ENCODE measurements at regions not wholly inside any gene's neighbourhood (a gene's known extent, or its start where the extent isn't known, plus 50 kb on each side); places are given as distances from the start of the nearest gene placed in this dataset.

DNA sequence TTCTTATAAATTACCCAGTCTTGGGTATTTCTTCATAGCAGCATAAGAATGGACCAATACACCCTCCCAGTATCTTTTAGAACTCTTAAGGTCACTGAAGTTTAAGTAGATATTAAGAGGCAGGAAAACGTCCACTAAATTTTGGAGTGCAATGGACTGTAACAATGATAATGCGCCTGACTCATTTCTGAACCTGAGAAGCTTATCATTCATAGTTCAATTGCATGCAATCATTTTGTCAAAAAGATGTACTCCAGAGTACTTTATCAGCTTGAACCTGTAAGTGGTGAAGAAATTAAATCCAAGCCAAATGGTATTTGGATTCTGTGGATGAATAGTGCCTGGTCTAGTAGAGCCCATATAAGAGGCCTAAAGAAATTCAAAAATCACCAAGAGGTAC lies 196.5 kb upstream of the CDH9 start:
- TF ChIP-seq, protein P1, sequence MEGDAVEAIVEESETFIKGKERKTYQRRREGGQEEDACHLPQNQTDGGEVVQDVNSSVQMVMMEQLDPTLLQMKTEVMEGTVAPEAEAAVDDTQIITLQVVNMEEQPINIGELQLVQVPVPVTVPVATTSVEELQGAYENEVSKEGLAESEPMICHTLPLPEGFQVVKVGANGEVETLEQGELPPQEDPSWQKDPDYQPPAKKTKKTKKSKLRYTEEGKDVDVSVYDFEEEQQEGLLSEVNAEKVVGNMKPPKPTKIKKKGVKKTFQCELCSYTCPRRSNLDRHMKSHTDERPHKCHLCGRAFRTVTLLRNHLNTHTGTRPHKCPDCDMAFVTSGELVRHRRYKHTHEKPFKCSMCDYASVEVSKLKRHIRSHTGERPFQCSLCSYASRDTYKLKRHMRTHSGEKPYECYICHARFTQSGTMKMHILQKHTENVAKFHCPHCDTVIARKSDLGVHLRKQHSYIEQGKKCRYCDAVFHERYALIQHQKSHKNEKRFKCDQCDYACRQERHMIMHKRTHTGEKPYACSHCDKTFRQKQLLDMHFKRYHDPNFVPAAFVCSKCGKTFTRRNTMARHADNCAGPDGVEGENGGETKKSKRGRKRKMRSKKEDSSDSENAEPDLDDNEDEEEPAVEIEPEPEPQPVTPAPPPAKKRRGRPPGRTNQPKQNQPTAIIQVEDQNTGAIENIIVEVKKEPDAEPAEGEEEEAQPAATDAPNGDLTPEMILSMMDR (IDR thresholded peaks at IDR 0.05) = no peak
- no peak for TF ChIP-seq EP300 (IDR thresholded peaks at IDR 0.05)
